ENCODE measurements at regions not wholly inside any gene's neighbourhood (a gene's known extent, or its start where the extent isn't known, plus 50 kb on each side); places are given as distances from the start of the nearest gene placed in this dataset.

DNA sequence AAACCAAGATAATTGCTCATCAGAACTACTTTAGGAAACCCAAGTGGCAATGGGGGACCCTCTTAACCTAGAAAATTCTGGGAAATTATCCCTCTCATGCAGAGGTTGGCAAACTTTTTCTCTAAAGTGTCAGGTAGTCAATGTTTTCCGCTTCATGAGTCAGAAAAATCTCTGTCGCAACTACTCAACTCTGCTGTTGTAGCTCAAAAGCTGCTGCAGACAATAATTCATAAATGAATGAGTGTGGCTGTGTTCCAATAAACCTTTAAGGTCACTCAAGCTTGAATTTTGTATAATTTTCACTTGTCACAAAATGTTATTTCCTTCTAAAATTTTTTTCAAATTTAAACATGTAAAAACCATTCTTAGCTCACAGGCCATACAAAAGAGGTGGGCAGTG, 193.4 kb upstream of the MID1 start:
- no peak overlapping the region for H3K4me3 ChIP-seq

DNA sequence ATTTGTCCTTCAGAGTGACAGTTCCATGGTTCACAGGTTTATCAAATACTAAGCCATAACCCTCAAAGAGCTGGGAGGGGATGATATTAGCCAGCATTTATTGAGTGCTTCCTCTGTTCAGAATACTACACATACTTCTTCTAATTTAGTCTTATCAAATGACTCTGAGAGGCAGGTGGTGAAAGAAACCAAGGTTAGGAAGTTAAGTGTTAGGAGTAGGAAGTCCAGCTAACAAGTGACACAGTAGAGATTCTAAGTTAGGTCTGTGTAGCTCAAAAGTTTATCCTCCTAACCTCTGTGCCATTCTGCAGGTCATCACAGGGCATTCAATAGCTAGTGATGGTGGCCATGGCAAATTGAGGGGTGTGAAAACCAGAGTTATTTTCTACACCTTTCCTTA, 198.3 kb upstream of the MID1 start:
- Histone ChIP-seq H3K4me1 (ENCODE audit: low read depth) (peaks cover 16% of the 10 kb centered on the region), H3K27ac (peak overlapping the region; percentile 57), H3K9me3 (ENCODE audit: low read depth) (no peaks in the 10 kb centered on the region), H3K4me3 (no peak overlapping the region), H3K36me3 (no peaks in the 10 kb centered on the region), H3K27me3 (no peaks in the 10 kb centered on the region)
- peak in 1 of 2 donors; percentile 58 for DNase-seq (ENCODE audit: low read depth in 1 of 2, low spot score in 1 of 2)
- TF ChIP-seq, protein P1, sequence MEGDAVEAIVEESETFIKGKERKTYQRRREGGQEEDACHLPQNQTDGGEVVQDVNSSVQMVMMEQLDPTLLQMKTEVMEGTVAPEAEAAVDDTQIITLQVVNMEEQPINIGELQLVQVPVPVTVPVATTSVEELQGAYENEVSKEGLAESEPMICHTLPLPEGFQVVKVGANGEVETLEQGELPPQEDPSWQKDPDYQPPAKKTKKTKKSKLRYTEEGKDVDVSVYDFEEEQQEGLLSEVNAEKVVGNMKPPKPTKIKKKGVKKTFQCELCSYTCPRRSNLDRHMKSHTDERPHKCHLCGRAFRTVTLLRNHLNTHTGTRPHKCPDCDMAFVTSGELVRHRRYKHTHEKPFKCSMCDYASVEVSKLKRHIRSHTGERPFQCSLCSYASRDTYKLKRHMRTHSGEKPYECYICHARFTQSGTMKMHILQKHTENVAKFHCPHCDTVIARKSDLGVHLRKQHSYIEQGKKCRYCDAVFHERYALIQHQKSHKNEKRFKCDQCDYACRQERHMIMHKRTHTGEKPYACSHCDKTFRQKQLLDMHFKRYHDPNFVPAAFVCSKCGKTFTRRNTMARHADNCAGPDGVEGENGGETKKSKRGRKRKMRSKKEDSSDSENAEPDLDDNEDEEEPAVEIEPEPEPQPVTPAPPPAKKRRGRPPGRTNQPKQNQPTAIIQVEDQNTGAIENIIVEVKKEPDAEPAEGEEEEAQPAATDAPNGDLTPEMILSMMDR (IDR thresholded peaks at IDR 0.05; ENCODE audit: low read depth, low read length) = no peak

More for the DNA sequence above, 193.4 kb upstream of the MID1 start:
- Histone ChIP-seq H3K4me1 (ENCODE audit: low read depth) (no peaks in the 10 kb centered on the region), H3K27ac (no peak overlapping the region), H3K27me3 (no peaks in the 10 kb centered on the region), H3K9me3 (ENCODE audit: low read depth) (no peaks in the 10 kb centered on the region), H3K36me3 (no peaks in the 10 kb centered on the region)
- no peak for DNase-seq (ENCODE audit: low read depth in 1 of 2, low spot score in 1 of 2)
- TF ChIP-seq, protein P1 (IDR thresholded peaks at IDR 0.05; ENCODE audit: low read depth, low read length) = no peak

DNA sequence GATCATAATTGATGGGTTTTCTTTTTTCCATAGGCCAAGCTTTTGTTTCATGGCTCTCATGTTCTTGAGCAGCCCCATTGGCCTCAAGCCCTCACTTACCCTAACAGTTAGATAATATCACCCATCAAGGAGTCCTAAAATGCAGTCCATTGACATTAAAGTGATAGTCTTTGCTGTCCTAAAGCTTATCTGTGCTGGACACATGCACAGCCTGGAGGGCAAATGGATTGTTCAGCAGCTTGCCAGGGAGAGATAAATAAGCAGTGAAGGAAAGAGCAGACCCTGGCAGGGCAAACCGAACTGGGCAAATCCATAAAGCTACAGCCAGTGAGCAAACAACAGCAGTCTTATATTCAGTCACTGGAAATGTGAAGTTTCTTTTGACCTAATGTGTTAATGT, 199.6 kb upstream of the MID1 start:
- H3K9me3 ChIP-seq (ENCODE audit: low read depth) = no peaks in the 10 kb centered on the region
- H3K4me1 ChIP-seq (ENCODE audit: low read depth) = peaks cover 19% of the 10 kb centered on the region
- TF ChIP-seq, protein P1 (IDR thresholded peaks at IDR 0.05; ENCODE audit: low read depth, low read length) = no peak
- no peak overlapping the region for H3K4me3 ChIP-seq
- no peak overlapping the region for H3K27ac ChIP-seq
- no peaks in the 10 kb centered on the region for H3K27me3 ChIP-seq
- no peak for DNase-seq (ENCODE audit: low read depth in 1 of 2, low spot score in 1 of 2)
- H3K36me3 ChIP-seq = no peaks in the 10 kb centered on the region

DNA sequence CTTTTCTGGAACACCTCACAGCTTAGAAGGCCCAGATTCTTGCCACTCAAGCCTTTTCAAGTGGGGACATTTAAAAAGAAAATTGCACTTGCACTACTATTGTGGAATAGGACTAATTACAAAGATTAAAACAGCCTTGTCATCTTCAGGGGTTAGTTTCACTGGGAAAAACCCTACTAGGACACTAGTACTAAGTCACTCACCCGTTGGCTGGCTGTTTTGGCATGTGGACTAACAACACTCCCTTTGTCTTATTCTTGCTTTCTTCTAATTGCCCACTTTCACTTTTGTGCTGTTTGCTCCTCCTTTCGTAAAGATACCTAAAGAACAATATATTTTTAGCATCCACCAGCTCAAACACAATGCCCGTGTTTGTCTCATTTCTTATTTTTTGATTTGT, 200.9 kb upstream of the MID1 start:
- H3K4me3 ChIP-seq = no peak overlapping the region
- no peaks in the 10 kb centered on the region for H3K9me3 ChIP-seq (ENCODE audit: low read depth)
- peaks cover 19% of the 10 kb centered on the region for H3K4me1 ChIP-seq (ENCODE audit: low read depth)
- TF ChIP-seq, protein P1 (IDR thresholded peaks at IDR 0.05; ENCODE audit: low read depth, low read length) = no peak
- H3K27ac ChIP-seq = no peak overlapping the region
- H3K36me3 ChIP-seq = no peaks in the 10 kb centered on the region
- DNase-seq (ENCODE audit: low read depth in 1 of 2, low spot score in 1 of 2) = no peak
- H3K27me3 ChIP-seq = no peaks in the 10 kb centered on the region

DNA sequence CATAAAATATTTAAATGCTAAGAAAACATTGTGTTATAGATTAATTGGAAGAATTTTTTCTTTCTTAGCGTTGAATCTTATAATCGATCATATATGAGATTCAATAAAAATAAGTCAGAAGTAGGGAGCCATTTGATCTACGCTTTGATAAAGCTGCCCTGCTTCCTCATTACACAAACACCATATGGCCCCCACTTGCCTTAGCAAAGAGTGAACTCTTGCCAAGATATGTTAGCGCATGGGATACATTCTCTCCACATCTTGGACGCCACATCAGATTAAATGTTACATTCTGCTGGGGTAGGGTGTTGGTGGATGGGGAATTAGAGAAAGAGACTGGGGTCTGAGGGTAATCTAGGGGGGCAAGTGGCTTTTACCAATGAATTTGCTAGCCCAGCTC, 207.7 kb upstream of the MID1 start:
- H3K4me1 ChIP-seq (ENCODE audit: low read depth) = peaks cover 11% of the 10 kb centered on the region
- no peaks in the 10 kb centered on the region for H3K27me3 ChIP-seq
- H3K27ac ChIP-seq = no peak overlapping the region
- H3K9me3 ChIP-seq (ENCODE audit: low read depth) = no peaks in the 10 kb centered on the region
- no peaks in the 10 kb centered on the region for H3K36me3 ChIP-seq
- DNase-seq (ENCODE audit: low read depth in 1 of 2, low spot score in 1 of 2) = no peak
- TF ChIP-seq, protein P1 (IDR thresholded peaks at IDR 0.05; ENCODE audit: low read depth, low read length) = no peak
- H3K4me3 ChIP-seq = no peak overlapping the region

DNA sequence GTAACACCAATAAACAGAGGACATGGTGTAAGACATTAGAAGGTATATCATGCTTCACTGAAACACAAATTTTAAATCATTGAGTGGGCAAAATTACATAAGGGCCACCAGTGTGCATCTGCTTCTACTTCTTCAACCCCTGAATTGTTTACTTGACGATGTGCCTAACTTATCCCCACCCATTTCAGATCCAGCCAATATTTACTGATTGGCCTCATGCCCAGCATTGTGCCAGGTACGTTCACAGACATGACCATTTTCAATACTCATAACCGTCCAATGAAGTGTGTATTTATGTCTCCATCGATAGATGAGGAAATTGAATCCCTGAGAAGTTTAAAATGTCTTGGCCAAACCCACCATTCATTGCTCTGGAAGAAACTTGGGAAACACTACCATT, 208.3 kb upstream of the MID1 start:
- DNase-seq (ENCODE audit: low read depth in 1 of 2, low spot score in 1 of 2) = no peak
- H3K4me3 ChIP-seq = no peak overlapping the region
- peaks cover 11% of the 10 kb centered on the region for H3K4me1 ChIP-seq (ENCODE audit: low read depth)
- no peaks in the 10 kb centered on the region for H3K27me3 ChIP-seq
- peaks cover under 1% of the 10 kb centered on the region for H3K9me3 ChIP-seq (ENCODE audit: low read depth)
- TF ChIP-seq, protein P1 (IDR thresholded peaks at IDR 0.05; ENCODE audit: low read depth, low read length) = no peak
- H3K36me3 ChIP-seq = no peaks in the 10 kb centered on the region
- H3K27ac ChIP-seq = no peak overlapping the region

Data from cardiac muscle cell (in vitro differentiated cells and primary cell).